DND-41 (cell line): ENCODE measurements at regions not wholly inside any gene's neighbourhood (a gene's known extent, or its start where the extent isn't known, plus 50 kb on each side); places are given as distances from the start of the nearest gene placed in this dataset.
A peak's percentile ranks its signal among the peaks of the same experiment; 100 is the strongest.

Source experiments
- EZH2 ChIP-seq: IDR thresholded peaks from 3 replicates; pipeline ENCODE4 v1.6.1; 2012; ENCODE audit warnings: borderline replicate concordance, low read depth, mild to moderate bottlenecking, moderate library complexity, low read length, inconsistent platforms; ENCODE audit not compliant: severe bottlenecking
- TF ChIP-seq, protein P1 (sequence below): IDR thresholded peaks from 2 replicates; pipeline ENCODE4 v1.5.1; 2012; ENCODE audit warnings: borderline replicate concordance, low read length, moderate library complexity, mild to moderate bottlenecking; ENCODE audit not compliant: poor library complexity, severe bottlenecking; ENCODE audit errors: extremely low read depth

DNA sequence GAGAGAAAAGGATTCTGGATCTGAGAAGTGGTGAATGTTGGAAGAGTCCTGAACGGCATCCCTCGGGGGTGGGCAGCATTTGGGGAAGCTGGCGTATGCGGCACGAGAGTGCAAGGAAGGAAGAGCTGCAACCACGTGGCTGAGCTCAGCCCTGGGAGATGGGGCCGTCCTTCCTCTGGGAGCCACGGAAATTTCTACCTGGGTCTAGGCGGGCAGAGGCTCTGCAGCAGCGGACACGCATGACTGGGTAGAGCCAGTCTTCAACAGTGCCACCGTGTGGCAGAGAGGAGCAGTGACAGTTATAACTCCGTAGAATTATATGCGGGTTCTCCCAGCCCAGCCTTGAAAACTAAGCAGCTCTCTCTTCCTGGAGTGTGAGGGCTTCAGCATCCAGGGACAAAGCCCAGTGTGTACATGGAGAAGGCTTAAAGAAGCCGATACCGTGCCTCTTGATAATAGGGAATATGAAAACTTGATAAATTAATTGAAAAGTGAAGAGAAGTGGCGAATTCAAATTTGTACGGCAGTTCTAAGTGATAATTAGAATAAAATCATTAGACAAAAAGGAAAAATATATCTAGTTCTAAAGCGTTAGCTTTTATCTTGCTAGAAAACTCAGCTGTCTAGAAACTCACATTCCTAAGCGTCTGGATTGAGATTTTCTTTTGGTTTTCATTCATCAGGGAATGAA, 82.9 kb upstream of the STXBP6 start:
- TF ChIP-seq, protein P1, sequence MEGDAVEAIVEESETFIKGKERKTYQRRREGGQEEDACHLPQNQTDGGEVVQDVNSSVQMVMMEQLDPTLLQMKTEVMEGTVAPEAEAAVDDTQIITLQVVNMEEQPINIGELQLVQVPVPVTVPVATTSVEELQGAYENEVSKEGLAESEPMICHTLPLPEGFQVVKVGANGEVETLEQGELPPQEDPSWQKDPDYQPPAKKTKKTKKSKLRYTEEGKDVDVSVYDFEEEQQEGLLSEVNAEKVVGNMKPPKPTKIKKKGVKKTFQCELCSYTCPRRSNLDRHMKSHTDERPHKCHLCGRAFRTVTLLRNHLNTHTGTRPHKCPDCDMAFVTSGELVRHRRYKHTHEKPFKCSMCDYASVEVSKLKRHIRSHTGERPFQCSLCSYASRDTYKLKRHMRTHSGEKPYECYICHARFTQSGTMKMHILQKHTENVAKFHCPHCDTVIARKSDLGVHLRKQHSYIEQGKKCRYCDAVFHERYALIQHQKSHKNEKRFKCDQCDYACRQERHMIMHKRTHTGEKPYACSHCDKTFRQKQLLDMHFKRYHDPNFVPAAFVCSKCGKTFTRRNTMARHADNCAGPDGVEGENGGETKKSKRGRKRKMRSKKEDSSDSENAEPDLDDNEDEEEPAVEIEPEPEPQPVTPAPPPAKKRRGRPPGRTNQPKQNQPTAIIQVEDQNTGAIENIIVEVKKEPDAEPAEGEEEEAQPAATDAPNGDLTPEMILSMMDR: peak; percentile 80
- no peak for TF ChIP-seq EZH2
